Keratinocyte (primary cell): ENCODE measurements at regions not wholly inside any gene's neighbourhood (a gene's known extent, or its start where the extent isn't known, plus 50 kb on each side); places are given as distances from the start of the nearest gene placed in this dataset.

Experiments used
- DNase-seq: peaks from one replicate; pipeline ENCODE4 v3.0.0-alpha.2; 2011; ENCODE audit warnings: low read depth, missing footprints, low spot score
- FAIRE-seq: peaks from 2 replicates; lab custom pipeline; 2011; peaks lifted over from hg19 to GRCh38; lab: Jason Lieb, UNC
- H2AFZ ChIP-seq: 2 replicates; pipeline ENCODE4 v1.6.0; 2012; ENCODE audit warnings: low read length, control low read depth, inconsistent platforms; ENCODE audit not compliant: control insufficient read depth
- H3K27ac ChIP-seq: 2 replicates; pipeline ENCODE4 v1.5.1; 2011; ENCODE audit warnings: low read length; ENCODE audit not compliant: control insufficient read depth, insufficient read depth
- H3K27me3 ChIP-seq: 3 replicates; pipeline ENCODE4 v1.6.0; 2011; ENCODE audit warnings: low read length; ENCODE audit not compliant: control insufficient read depth, insufficient read depth; ENCODE audit errors: extremely low read depth
- H3K36me3 ChIP-seq, 2 experiments: 2 replicates in 1 of 2; 3 replicates in 1 of 2; pipeline ENCODE4 v1.5.1; 2011; ENCODE audit warnings: low read length in 2 of 2, mild to moderate bottlenecking in 1 of 2; ENCODE audit not compliant: control insufficient read depth in 2 of 2, insufficient read depth in 2 of 2; ENCODE audit errors: extremely low read depth in 1 of 2
- H3K4me1 ChIP-seq: 3 replicates; pipeline ENCODE4 v1.5.1; 2011; ENCODE audit warnings: low read length; ENCODE audit not compliant: control insufficient read depth, insufficient read depth; ENCODE audit errors: extremely low read depth
- H3K4me2 ChIP-seq: 3 replicates; pipeline ENCODE4 v1.6.0; 2011; ENCODE audit warnings: low read depth, low read length; ENCODE audit not compliant: control insufficient read depth, insufficient read depth; ENCODE audit errors: extremely low read depth
- H3K4me3 ChIP-seq, 3 experiments: fragments of 200-600 bp in 1 of 3; sonication (generic) in 1 of 3; 2 replicates in 2 of 3; 3 replicates in 1 of 3; pipeline ENCODE4 v1.5.1; 2011 to 2016; ENCODE audit warnings: low read length in 3 of 3, mild to moderate bottlenecking in 3 of 3, control low read depth in 2 of 3, inconsistent platforms in 1 of 3, low read depth in 1 of 3, mixed read lengths in 1 of 3, mixed run types in 1 of 3, moderate library complexity in 1 of 3; ENCODE audit not compliant: control insufficient read depth in 2 of 3, insufficient read depth in 2 of 3; ENCODE audit errors: extremely low read depth in 1 of 3
- H3K79me2 ChIP-seq: 2 replicates; pipeline ENCODE4 v1.6.0; 2012; ENCODE audit warnings: low read length; ENCODE audit not compliant: control insufficient read depth, insufficient read depth
- H3K9ac ChIP-seq: 3 replicates; pipeline ENCODE4 v1.6.0; 2011; ENCODE audit warnings: low read length; ENCODE audit not compliant: control insufficient read depth, insufficient read depth; ENCODE audit errors: extremely low read depth
- H3K9me1 ChIP-seq: 3 replicates; pipeline ENCODE4 v1.6.0; 2011; ENCODE audit warnings: low read length; ENCODE audit not compliant: control insufficient read depth, insufficient read depth; ENCODE audit errors: extremely low read depth
- H3K9me3 ChIP-seq: 2 replicates; pipeline ENCODE4 v1.5.1; 2012; ENCODE audit warnings: low read depth, low read length; ENCODE audit not compliant: control insufficient read depth
- H4K20me1 ChIP-seq: 3 replicates; pipeline ENCODE4 v1.6.0; 2011; ENCODE audit warnings: low read length; ENCODE audit not compliant: control insufficient read depth, insufficient read depth; ENCODE audit errors: extremely low read depth
- CTCF ChIP-seq, 3 experiments: IDR thresholded peaks in 1 of 3; conservative IDR thresholded peaks in 1 of 3; optimal IDR thresholded peaks in 1 of 3; 2 replicates in 2 of 3; 3 replicates in 1 of 3; pipeline versions ENCODE3 to v1.5.1; 2011; ENCODE audit warnings: low read length in 3 of 3, mild to moderate bottlenecking in 3 of 3, moderate library complexity in 2 of 3, control low read depth in 1 of 3, inconsistent platforms in 1 of 3; ENCODE audit not compliant: insufficient read depth in 2 of 3; ENCODE audit errors: extremely low read depth in 1 of 3
- EZH2 ChIP-seq: IDR thresholded peaks from one replicate; pipeline ENCODE4 v1.6.1; 2012; ENCODE audit warnings: inconsistent platforms, mild to moderate bottlenecking, low read length, moderate library complexity
- dilution Hi-C: fragments of 300-500 bp; cut with MboI; formaldehyde crosslinking; loops from one replicate; pipeline ENCODE4 v1.7.0; 2020; ENCODE audit warnings: low sequenced_read_pairs; ENCODE audit not compliant: extremely low pct_ligation_motif_present

- Histone ChIP-seq H3K27ac (no peak overlapping the region), H3K36me3 (no peaks in the 10 kb centered on the region), H3K79me2 (no peaks in the 10 kb centered on the region), H3K9ac (no peak overlapping the region), H3K27me3 (no peaks in the 10 kb centered on the region), H3K9me1 (no peaks in the 10 kb centered on the region), H3K4me1 (peaks cover 6% of the 10 kb centered on the region), H3K9me3 (no peaks in the 10 kb centered on the region), H3K4me3 (no peak overlapping the region), H4K20me1 (no peaks in the 10 kb centered on the region), H2AFZ (no peak overlapping the region), H3K4me2 (no peak overlapping the region)
- DNase-seq (no peak), FAIRE-seq (no peak)
- TF ChIP-seq CTCF (optimal IDR thresholded peaks at IDR 0.05 in 1 of 3, IDR thresholded peaks at IDR 0.05 in 1 of 3, conservative IDR thresholded peaks at IDR 0.05 in 1 of 3; ENCODE audit: extremely low read depth in 1 of 3, insufficient read depth in 2 of 3, low read length in 3 of 3), result no peak
- no peak for TF ChIP-seq EZH2
- dilution Hi-C loops, result no loop called here
Observed at GRCh38 chr5:17340379-17340778, 122.9 kb downstream of the BASP1 start.

- Histone ChIP-seq H3K9ac (no peak overlapping the region), H3K4me3 (no peak overlapping the region), H3K9me3 (no peaks in the 10 kb centered on the region), H3K36me3 (no peaks in the 10 kb centered on the region), H3K9me1 (no peaks in the 10 kb centered on the region), H3K27ac (no peak overlapping the region), H3K4me2 (no peak overlapping the region), H3K27me3 (no peaks in the 10 kb centered on the region), H4K20me1 (no peaks in the 10 kb centered on the region), H3K79me2 (no peaks in the 10 kb centered on the region), H3K4me1 (peaks cover 6% of the 10 kb centered on the region), H2AFZ (no peak overlapping the region)
- dilution Hi-C loops, result no loop called here
- FAIRE-seq (no peak), DNase-seq (no peak)
- TF ChIP-seq CTCF (optimal IDR thresholded peaks at IDR 0.05 in 1 of 3, IDR thresholded peaks at IDR 0.05 in 1 of 3, conservative IDR thresholded peaks at IDR 0.05 in 1 of 3; ENCODE audit: extremely low read depth in 1 of 3, insufficient read depth in 2 of 3, low read length in 3 of 3), result no peak
- TF ChIP-seq EZH2, result no peak
Observed at GRCh38 chr5:17340819-17341218, 123.4 kb downstream of the BASP1 start.
